GM19238 (cell line): ENCODE measurements at regions not wholly inside any gene's neighbourhood (a gene's known extent, or its start where the extent isn't known, plus 50 kb on each side); places are given as distances from the start of the nearest gene placed in this dataset.

ENCODE experiments used
- DNase-seq: peaks from one replicate; pipeline ENCODE4 v3.0.0; 2011; ENCODE audit warnings: low spot score; ENCODE audit not compliant: insufficient read length

DNA sequence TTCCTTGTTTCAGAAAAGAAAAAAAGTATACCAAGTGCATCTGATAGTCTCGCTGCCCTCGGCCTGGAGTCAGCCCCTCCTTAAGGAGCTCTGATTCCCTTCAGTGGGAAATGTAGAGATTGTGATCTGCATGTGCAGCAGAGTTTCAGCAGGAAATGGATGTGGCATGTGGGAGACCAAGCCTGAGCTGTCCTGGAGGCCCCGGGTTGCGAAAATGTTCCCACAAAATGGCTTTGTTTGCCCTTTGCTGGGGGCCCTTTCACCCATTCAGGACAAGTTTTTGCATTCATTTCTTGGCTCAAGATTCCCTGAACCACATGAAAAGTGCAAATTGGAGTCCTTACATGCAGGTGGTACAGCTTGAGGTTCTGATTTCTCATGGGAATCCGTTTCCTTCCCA lies 230.9 kb downstream of the GADD45G start:
- no peak for DNase-seq

DNA sequence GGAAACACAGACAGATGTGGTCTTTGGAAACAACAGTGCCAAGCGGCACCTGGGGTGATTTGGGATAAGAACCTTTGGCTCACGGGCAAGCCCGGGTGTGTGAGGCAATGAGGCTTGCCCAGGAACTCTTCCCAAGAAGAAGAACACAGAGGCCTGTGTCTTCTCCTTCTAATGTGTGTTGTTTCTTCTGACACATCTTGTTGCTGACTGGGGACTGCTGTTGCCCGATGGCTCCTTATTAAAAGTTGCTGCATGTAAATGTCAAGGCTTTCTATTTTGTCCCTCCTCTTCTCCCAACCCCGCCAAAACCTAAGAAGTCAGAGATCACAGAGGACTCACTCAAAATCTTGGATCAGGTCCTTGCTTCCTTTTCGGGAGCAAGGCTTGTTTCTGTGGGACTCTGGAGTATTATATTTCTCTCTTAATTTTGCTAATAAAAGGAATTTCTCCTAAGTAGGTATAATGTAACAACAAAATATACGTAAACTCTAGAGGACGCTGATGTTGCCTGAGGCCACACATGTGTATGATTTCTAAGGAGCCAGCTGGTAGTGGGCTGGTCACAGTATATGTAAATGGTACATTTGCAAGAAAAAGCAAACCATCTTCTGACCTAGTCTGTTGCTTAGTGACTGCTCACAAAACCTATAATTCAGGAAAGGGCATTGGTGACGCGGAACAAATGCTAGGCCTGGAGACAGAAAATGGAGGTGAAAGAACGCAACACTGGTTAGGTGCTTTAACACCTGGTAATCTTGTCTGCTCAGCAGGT lies 232.5 kb downstream of the GADD45G start:
- DNase-seq: no peak

GRCh38 chr9:89837934-89838310 lies 233.1 kb downstream of the GADD45G start:
- no peak for DNase-seq

DNA sequence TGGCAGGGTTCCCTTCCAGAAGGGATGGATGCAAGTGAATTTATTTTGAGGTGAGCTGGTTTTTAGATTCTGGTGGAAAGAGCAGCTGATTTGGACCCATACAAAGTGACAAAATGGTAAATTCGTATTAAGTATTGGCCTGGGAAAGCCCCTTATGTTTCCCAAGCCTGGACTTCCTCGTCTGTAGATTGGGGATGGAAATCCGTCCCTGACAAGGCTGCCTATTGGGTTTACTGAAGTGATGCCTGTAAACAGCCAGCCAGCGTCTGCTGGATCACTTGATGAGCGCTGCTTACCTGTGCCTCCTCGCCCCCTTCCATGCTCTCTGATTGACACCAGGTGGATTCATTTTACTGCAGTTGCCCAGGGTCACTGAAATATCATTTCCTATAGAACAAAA lies 233.8 kb downstream of the GADD45G start:
- no peak for DNase-seq

DNA sequence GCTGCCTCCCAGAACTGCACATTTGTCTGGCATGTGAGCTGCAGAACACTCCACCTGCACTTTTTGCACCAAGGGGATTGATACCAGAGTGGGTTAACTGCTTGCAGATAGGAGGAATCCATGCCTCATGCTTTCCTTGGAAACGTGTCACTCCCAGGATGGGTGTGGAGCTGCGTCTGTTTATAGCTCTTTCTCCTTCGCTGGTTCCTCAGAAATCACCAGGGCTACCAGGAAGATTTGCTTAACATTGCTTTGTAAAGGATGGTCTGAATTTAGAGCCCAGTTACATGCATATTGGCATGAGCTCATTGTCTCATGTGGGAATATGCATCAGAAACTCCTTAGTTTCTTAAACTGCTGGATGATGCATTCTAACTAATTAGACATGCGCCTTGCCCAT lies 234.6 kb downstream of the GADD45G start:
- no peak for DNase-seq

DNA sequence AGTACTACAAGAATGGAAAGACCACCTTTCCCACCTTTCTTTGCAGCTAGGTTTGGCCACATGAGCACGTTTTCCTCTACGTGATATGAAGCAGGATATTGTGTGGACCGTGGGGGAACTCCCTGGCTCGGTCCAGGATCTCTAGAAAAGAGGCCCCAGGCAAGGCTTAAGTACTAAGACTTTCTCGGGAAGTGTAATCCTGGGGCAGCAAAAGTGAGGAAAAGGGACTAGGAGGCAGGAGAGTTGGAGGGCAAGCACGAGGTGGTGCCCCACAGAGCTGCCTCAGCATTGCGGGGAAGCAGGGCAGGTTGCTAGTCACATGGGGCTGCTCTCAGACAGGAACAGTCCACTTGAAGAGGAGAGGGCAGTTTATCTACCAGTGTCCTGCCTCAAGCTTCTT lies 235.1 kb downstream of the GADD45G start:
- DNase-seq: no peak

DNA sequence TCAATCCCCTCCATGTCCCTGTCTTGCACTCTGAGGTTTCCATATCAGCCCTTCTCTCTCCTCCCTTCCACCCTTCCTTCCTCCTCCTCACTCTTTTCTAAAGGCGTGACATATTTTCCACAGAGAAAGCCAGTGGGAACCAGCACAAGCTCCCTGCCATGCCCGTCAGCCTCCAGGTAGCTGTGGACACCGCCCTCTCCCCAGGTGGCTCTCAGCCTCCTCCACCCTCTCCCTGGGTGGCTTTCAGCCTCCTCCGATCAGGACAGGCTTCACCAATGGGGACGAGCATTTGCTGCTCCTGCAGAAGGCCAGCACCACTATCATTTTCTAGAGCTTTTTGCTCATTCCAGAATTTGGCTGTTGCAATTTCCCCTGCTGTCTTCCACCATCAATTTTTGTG lies 236.6 kb downstream of the GADD45G start:
- DNase-seq: no peak

- DNase-seq: no peak
Observed at GRCh38 chr9:89842267-89842768, 237.5 kb downstream of the GADD45G start.

GRCh38 chr9:89843074-89843473 lies 238.3 kb downstream of the GADD45G start:
- no peak for DNase-seq

GRCh38 chr9:89843591-89843990 lies 238.8 kb downstream of the GADD45G start:
- DNase-seq: no peak

- DNase-seq: no peak
Observed at GRCh38 chr9:89844075-89844474, 239.3 kb downstream of the GADD45G start.

DNA sequence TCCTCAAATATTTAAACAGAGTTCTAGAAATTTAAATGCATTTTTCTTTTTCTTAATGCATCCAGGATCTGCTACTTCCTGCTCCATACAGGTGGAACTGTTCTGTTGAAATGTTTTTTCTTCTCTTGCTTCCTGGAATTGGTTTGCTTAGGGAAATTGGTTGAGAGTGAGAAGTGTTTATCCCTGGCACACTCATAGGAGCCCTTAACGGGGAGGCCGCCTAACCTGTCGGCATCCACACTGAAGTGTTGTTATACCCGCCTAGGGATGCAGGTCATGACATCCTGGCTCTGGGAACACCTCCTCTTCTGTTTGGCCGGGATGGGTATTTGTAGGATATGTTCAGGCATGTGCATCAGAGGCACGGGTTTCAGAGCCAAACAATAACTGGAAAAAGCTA lies 239.7 kb downstream of the GADD45G start:
- DNase-seq: no peak

- DNase-seq: no peak
Observed at GRCh38 chr9:89845321-89845720, 240.5 kb downstream of the GADD45G start.

DNA sequence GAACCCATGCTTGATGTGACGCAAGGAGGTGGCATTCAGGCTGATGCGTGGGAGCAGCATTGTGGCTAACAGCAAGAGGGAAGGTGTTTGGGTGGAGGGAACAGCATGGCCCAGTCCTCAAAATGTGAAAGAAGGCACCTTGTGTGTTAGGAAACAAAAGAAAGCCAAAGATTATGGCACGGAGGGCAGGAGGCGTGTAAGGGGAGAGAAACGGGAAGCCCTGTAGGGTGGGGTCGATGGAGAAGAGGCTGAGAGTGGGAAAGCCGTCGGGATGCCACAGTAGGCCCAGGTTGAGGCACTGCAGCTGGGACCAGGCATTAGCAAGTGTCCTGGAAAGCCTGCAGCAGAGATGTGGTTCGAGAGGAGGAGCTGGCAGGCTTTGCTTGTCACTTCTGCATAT lies 241.1 kb downstream of the GADD45G start:
- no peak for DNase-seq

DNA sequence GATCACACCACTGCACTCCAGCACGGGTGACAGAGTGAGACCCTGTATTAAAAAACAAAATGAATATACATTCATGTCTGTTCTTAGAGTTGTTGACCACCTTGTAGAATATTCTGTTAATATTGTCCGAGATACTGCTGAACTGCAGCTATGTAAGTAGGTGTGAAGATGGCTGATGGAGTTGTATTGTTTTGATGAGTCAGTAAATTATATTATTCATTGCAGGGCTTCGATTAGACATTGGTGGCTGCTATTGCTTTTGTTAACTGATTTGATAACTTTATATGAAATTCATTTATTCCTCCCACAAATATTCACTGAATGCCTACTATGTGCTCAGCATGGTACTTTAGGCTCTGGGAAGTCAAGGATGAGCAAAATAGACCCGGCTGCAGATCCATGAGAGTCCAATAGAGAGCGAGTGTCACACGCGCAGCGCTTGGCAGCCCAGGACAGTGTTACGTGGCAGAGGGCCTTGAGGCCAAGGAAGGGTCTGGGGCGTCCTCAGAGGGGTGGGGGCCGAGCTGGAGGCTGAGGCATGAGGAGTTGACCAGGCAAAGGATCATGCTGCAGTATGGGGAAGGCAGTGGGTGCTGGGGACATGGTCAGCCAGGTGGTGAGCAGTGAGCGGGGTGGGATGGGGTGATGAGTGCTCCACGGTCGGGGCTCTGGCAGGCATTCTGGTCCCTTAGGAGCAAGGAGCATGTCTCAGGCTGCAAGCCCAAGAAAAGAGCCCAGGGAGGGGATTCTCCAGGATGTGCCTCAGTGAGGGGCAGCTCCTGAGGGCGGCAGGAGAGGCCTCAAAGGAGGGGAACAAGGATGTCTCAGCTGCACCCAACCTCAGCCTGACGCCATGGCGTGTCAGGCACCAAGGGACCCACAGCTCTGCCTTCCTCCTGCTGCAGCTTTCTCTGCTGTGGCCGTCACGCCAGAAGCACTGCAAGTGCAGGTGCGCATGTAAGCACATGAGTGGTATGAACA lies 243.5 kb downstream of the GADD45G start:
- no peak for DNase-seq

DNA sequence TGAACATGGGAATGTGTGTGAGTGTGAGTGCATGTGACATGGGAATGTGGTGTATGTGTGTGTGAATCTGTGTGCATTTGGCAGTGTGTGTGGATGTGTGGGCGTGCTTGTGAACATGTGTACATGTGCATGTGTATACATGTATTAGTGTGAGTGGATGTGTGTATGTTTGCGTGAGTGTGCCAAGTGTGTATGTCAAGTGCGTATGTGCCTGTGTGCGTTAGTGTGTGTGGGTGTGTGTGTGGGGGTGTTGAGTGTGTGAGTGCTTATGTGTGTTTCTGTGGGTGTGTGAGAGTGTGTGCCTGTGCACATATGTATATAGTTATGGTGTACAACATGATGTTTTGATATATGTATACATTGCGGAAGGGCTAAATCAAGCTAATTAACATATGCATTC lies 244.3 kb downstream of the GADD45G start:
- no peak for DNase-seq

- DNase-seq: no peak
Observed at GRCh38 chr9:89850153-89850552, 245.3 kb downstream of the GADD45G start.

- DNase-seq: no peak
Observed at GRCh38 chr9:89850631-89851325, 246.0 kb downstream of the GADD45G start.

DNA sequence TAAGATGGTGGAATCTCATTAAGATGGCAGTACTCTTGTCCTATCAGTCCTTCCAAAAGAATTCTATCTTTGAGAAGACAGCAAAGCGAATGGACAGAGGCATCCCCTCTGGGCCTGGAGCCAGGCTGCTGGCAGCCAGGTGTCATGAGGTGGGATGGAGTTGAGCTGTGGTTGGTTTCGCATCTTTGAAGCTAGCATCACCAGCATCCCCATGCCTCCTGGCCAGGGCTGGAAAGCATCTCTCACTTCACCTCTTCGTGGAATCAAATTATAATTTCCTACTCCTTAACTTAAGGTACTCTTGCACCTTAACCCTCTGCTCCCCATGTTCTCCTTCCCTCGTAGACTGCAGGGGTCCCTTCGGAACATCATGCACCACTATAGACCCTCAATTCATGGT lies 248.3 kb downstream of the GADD45G start:
- no peak for DNase-seq

DNA sequence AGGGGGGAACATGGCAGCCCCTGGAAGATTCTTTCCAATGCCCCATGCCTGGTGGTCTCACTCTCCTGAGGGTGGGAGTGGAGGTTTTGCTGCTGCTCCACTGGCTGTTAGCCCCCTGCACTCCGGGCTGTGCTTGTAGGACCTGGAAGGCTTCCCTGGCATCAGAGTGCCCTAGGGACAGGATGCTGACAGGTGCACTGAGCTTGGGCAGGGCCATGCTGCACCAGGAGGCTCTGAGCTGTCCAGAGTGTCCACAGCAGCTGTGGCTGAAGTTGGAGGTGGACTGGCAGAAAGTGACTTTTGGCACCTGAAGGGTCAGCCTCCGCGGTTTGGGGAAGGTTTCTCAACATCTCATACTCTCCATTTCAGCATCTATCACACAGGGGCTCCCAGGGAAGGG lies 249.1 kb downstream of the GADD45G start:
- DNase-seq: no peak

DNA sequence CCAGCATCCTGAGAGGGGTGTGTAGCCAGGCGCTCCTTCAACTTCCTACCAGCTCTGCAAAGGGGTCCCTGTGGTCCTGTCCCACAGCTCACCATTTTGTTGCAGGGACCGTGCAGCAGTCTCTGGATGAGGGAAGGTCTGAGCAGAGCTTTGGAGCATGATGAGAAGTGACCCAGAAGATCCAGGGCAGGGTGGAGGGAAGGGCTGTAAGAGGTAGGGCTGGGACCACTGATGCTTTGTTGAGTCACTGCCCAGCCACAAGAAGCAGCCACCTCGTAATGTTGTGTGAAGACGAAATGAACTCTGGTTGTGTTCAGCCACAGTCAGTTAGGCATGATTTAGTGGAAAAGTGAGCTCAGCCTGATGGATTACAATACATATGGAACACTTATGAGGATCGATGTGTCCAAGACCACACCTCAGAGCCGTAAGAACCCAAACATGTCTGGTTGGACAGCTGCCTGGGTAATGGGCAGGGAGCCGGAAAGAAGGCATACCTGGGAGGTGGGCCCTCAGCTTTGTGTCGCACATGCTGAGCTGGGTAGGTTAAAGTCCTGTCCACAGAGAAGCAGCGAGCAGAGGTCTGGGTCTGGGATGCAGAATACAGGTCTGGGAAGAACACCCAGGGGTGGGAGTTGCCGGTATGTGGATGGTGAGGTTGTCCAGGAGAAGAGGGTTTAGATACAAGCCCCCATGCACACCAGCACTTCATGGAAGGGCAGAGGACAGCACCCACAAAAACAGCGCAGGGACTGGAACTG lies 250.1 kb downstream of the GADD45G start:
- DNase-seq: no peak
